Stimulated activated CD4-positive, alpha-beta T cell treated with anti-CD3 and anti-CD28 coated beads, Interleukin-1b, Interleukin-23, amount 100 ng/mL, for 1 hour (primary cell): ENCODE measurements at regions not wholly inside any gene's neighbourhood (a gene's known extent, or its start where the extent isn't known, plus 50 kb on each side); places are given as distances from the start of the nearest gene placed in this dataset.
"Not testable (repeated sequence)": the region's sequence is repeated elsewhere in the genome, so short reads cannot be mapped to it uniquely, and the experiment has no call there.

Experiments
- DNase-seq, 2 donors: peaks; one replicate each; pipeline ENCODE4 v3.0.0-alpha.2; 2020; ENCODE audit warnings: low read depth in 2 of 2

DNA sequence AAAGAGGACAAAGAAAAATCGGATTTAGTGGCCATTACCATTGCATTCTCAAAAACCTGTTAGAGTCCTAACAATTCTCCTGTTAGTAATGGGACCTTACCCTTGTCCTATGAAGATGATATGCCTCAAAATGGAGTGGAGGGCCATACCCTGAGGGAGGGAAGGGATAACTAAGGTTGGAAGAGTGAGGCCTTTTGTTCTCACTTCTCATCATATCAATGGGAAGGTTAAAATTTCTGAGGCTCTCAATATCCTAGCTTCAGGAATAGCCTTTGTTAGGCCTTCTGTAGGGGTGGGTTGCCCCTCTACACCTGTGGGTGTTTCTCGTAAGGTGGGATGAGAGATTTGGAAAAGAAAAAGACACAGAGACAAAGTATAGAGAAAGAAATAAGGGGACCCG lies 109.4 kb upstream of the SGIP1 start:
- not testable (repeated sequence) for DNase-seq

DNA sequence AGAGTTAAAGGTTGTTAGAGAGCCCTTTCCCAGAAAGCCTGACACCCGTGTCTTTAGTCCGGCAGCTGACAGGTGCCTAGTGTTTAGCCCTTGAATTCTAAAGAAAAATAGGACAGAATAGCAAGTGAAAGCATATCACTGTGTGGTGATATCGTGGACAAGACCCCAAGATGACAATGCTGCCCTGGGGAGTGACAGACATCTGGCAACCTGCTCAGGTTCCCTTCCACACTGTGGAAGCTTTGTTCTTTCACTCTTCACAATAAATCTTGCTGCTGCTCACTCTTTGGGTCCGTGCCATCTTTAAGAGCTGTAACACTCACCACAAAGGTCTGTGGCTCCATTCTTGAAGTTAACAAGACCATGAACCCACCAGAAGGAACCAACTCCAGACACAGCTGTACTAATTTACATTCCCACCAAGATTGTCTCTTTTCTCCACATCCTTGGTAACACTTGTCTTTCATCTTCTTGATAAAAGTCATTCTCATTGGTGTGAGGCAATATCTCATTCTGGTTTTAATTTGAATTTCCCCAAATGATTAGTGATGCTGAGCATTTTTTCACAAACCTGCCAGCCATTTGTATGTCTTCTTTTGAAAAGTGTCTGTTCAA lies 107.6 kb upstream of the SGIP1 start:
- DNase-seq, result no peak

DNA sequence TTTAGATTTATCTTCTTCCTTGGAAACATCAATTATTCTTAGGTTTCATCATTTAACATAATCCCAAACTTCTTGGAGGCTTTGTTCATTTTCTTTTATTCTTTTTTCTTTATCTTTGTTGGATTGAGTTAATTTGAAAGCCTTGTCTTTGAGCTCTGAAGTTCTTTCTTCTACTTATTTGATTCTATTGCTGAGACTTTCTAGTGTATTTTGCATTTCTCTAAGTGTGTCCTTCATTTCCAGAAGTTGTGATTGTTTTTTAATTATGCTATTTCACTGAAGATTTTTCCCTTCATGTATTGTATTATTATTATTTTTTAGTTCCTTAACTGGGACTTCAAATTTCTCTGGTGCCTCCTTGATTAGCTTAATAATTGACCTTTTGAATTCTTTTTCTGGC lies 103.1 kb upstream of the SGIP1 start:
- not testable (repeated sequence) for DNase-seq

DNA sequence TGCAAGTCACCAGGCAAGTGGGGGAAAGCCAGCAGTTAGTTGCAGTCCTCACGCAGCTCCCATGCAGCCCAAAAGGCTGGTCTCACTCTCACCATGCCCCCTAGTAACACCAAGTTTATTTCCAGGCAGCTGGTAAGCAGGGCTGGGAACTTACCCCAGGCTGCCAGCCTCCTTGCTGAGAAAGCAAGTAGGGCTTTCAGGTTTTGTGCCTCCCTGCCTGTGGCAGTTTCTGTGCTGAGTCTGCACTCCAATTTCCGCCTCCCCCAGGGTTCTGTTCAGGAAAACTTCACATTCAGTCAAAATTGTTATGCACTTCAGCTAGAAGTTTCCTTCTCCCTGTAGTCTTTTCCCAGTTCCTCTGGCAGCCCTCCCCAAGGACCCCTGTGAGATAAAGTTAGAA lies 102.0 kb upstream of the SGIP1 start:
- DNase-seq, result no peak

DNA sequence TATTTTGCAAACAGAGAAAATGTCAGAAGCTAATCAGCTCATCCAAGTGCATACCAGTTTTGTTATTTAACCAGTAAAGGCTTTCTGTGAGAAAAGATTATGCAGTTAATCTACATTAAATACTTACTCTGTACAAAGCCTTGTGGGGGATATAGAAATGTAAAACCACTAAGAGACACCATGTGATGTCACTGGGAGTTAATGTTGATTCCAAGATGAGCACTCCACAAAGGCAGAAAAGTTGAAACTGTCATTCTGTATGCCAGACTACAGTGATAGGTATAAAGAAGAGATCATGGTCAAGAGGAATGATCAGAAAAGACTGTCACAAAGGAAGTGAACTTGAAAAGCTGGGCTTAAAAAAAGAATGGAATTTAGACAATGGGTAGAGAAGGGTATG lies 100.3 kb upstream of the SGIP1 start:
- DNase-seq, result no peak

DNA sequence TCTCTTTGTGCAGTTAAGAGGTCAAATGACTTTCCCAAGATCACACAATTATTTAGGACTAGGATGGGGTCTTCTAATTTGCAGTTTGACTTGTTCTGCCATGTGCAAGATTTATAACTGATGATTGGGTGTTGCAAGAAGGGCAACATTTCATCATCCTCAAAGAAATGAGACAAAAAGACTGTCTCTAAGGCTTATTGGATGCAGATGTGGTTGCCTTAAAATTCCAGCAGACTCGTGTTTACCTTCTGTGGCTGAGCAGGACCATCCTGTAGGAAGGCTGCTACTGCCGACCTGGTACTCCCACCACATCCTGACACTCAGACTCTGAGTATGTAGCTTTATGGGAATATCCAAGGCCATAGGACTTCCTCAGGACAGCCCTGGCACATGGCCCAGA lies 99.9 kb upstream of the SGIP1 start:
- no peak for DNase-seq

DNA sequence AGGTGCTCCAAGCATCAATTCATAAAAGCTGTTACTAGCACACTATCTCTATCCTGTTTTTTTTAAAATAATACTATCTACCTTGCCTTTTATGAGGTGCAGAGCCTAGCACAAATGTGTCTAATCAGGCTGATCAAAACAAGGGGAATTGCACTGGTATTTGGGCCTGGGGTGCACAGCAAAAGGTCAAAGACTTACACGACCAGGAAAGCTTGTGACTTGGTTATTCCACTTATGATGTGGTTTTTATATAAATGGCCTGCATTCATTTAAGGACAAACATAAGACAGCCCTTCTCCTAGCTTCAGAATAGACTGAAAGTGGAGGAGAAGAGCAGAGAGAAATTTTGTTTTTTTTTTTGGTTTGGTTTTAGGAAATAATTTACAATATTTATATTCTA lies 98.4 kb upstream of the SGIP1 start:
- DNase-seq, result no peak

DNA sequence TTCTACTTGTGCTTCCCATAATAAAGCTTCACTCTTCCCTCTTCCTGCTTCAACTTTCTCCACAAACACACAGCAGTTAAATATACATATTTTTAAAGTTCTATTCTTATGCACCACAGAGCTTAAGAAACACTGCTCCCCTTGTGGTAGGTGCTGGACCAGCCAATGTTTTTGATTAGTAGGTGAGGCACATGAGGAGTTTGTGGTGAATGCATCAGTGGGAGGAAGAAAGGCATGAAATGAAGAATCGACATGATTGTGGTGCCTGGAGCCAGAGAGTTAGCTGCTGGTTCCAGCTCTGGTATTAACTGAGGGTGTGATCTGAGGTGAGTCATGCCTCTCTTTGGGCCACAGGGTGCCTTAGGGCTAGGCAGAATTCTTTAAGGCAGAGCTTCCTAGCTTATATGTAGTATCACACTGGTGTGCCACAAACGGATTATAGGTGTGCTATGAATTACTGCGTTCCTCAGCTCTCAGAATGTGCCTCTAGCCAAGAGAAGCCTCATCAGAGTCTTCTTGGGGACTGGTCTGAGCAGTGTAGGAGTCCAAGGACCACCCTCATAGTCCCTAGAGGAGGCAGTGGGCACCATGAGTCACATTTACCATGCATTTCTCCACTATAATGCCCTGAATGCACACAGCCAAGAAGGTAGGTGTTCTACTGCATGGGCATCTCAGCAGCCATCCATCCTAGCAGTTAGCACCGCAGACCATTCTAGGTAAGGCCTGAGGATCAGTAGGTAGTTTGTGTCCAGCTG lies 97.4 kb upstream of the SGIP1 start:
- no peak for DNase-seq

DNA sequence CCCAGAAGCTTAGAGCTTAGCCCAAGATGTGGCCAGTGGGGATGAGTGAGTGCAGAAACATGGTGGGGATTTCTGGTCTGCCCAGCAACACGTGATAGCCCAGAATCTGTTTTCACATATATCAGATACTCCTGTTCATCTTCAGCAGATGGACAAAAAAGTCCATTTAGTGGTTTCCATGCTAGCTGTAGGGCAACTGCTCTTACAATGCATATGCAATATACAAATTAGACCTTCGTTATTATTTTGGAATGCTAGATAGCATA lies 96.9 kb upstream of the SGIP1 start:
- no peak for DNase-seq

DNA sequence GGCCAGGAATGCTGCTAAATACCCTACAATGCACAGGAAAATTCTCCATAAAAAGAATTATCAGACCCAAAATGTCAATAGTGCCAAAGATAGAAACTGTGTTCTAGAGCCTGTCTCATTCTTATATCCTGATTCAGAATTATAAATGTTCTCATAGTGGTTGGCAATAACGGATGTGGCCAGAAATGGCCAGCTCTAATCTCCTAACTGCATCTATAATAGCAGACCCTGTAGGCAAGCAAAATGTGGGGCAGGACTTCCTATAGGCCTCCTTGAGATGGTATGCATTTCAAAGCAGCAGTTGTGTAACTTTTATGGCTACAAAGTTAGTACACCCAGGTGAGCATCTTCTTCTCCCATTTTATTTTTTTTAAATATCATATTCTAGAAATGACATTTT lies 95.9 kb upstream of the SGIP1 start:
- no peak for DNase-seq

DNA sequence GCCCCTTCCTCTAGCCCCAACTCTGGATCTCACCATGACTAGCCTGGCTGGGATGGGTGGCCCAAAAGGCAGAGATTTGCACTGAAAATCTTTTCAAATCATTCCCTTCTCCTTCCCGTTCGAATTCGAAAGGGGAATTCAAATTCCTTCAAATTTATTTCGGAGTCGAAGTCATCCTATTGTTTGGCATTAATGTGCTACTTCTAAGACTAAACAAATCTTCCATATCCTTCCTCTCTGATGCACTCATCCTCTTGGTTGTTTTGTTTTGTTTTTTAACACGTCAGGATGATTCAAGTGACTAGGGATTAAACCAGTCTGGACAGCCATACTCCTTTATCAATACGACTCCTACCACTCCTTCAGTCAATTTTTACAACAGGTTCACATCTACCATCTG lies 95.5 kb upstream of the SGIP1 start:
- no peak for DNase-seq

DNA sequence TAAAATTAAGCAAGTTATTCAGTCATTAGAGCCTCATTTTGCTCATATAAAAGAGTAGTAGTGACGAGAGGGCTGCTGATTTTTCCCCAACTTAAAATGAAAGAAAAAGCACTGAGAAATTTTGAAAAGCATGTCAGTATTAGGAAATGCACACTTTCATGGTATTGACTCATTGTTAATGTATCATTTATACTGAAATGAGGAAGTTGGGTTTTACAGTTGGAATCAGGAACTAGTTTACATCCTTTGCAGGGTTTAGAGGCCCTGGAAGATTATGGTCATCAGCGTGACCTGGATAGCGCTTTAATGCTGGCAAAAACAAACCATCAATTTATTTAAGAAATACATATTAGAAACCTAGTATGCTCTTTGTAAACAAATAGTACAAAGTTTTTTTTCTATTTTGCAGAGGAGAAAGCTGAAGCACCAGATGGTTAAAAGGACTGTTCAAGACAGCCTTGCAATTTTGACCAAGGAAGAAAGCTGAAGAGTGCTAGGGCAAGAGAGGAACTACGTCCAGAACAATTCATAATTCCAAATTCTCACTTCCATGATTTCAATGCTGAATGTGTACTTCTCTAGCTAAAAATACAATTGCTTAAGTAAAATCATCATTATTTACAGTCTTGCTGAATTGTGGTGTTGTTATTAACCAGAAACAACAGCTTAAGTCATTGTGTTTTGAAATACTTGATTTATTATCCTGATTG lies 94.8 kb upstream of the SGIP1 start:
- DNase-seq, result no peak

DNA sequence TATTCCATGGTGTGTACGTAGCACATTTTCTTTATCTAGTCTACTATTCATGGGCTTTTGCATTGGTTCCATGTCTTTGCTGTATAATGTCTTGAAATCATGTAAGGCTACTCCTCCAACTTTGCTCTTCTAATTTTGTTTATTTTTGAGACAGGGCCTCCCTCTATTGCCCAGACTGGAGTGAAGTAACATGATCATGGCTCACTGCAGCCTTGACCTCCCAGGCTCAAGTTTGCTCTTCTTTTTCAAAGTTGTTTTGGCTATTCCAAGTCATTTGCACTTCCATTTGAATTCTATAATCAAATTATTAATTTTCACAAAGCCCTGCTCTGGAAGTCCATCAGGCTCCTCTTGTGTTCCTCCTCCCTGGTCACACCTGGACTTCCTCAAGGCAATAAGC lies 90.2 kb upstream of the SGIP1 start:
- no peak for DNase-seq

DNA sequence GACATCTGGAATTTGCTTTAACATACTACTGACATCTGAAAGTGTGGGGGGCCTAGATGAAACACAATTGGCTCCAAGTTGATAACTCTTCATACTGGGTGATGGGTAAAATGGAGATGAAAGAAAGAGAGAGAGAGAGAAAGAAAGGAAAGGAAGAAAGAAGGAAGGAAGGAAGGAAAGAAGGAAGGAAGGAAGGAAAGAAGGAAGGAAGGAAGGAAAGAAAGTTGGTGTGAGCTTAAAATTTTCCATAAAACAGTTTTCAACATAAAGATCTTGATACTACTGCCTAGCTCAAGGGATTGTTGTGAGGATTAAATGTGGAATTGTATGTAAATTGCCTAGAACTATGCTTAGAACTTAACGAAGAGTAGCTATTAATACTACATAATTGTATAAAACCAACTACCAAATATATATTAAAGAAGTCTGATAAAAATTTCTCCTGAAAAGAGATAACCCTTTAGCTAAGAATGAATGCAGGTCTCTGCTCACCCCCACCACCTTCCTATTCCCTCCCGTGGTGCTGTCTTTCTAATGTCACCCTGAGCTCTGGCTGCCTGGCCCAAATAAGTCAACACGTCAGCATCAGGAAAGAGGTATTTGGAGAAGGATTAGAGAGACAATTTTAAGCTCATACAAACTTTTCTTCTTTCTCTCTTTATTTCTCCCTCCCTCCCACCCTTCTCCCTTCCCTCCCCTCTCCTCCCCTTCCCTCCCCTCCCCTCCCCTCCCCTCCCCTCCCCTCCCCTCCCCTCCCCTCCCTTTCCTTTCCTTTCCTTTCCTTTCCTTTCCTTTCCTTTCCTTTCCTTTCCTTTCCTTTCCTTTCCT lies 89.3 kb upstream of the SGIP1 start:
- DNase-seq, result no peak

DNA sequence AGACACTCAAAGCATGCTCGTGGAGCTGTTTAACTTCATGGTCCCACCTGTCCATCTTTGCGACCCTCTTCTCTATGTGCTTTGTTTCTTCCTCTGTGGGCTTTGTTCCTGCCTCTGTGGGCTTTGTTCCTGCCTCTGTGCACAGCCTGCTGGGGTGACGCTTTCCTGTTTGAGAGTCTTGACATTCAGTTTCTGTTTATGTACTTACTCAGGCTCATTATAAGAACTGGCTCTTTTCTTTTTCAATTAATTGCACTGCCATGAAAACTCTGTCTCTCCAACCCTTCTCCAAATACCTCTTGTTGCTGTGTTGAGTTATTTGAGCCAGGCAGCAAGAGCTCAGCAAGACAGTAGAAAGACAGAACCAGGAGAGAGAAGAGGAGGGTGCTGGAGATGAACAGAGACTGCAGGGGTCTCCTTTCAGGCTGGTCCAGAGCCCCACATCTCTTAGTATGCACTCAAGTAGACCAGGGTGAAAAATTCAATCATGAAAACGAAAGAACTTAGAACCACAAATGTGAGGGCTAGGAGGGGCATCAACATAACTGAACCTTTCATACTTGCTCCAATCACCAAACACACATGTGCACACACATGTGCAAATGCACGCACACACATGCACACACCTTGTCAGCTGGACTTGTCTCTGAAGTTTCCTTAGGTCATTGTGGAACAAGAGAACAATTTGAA lies 88.3 kb upstream of the SGIP1 start:
- DNase-seq, result peak in 1 of 2 donors; percentile 17

DNA sequence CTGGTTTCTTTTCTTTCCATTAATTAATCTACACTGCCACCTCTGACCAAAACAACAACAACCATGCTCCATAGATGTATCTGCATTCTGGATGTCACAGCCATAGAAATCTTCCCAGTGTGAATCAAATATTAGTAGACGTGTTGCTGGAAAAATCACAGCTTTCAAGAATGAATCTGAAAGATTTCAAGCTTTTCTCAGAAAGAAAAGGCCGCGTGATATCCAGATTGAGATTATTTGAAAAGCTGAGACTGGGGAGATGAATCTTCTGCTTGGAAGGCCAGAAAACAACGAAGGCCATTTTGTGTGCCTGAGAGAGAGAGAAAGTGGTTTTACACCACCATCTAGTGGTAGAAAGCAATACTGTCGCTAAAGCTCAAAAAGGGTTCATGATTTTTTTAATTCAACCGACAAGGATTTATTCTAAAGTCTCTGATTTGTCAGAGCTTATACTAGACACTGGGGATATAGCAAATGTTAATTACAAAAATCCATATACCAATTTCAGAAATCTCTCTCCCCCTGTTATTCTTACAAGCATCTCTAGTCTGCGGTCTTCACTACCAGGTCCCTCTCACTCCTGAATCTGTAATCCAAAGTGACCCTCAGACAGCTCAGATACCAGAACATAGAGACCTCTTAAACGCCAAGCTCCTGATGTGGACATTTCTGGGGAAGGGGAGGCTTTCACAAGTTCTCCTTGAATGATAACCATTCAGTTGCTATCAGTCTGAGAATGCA lies 87.5 kb upstream of the SGIP1 start:
- no peak for DNase-seq

DNA sequence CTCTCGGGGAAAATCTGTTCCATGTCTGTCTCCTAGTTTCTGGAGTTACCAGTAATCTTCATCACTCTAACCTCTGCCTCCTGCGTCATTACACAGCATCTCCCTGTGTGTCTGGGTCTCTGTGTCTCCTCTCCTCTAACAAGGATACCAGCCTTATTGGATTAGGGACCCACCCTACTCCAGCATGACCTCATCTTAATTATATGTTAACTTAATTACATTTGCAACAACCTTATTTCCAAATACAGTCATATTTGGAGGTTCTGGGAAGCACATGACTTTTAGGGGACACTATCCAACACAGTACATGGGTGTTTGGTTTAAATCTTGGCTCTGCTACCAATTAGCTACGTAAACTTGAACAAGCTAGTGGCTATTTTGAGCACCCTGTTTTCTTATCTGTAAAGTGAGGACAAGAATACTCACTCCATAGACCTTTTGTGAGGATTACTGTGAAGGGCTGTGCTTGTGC lies 83.9 kb upstream of the SGIP1 start:
- no peak for DNase-seq

DNA sequence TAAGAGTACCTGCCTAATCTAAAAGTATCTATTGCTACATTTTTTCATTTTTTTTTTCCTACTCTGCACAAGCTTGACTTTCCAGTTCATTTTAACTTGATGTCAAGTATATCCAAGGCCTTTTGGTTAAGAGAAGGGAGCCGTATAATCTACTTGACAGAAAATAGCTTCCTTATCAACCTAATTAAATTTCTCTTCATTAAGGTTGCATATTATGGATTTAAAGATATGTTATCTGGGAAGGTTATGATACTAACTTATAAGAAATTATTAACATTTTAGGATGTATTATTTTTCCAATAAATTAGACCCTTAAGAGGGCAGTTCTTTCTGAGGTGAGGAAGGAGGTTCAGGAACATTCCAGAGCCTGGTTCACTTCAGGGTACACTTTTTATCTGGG lies 83.1 kb upstream of the SGIP1 start:
- DNase-seq, result no peak

DNA sequence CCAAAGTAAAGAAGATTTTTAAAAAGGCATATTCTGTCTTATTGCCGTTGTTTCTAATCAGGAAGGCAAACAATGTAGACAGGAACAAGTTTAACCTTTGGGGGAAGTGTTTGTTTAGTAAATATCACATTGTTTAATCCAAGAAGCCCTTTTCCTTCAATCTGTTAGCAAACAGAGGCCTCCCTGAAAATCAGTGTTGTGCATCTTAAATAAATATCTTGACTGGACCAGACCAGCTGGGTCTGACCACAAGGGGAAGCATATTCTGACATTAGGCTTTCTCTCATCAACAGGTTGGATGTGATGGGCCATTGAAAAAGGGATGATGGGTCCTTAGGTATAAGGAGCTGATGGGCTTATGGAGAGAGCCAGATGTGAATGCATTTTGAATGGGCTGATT lies 81.8 kb upstream of the SGIP1 start:
- DNase-seq, result no peak

DNA sequence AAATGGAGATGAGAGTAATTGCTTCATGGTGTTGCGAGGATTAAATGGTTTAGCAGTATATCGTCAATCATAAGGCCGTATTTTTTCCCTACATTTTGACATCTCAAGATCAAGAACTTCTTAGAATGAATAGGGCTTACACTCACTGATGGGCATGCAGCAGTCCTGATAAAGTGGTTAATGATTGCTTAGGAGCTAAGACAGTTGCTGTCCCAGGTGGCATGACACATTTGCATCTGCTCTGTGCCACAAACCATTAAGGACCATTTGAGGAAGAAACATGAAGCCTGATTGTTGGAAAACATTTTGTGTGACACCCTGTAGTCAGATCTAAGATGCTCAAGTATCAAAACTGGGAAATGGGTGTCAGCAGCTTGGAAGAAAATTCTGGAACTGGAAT lies 81.0 kb upstream of the SGIP1 start:
- no peak for DNase-seq

DNA sequence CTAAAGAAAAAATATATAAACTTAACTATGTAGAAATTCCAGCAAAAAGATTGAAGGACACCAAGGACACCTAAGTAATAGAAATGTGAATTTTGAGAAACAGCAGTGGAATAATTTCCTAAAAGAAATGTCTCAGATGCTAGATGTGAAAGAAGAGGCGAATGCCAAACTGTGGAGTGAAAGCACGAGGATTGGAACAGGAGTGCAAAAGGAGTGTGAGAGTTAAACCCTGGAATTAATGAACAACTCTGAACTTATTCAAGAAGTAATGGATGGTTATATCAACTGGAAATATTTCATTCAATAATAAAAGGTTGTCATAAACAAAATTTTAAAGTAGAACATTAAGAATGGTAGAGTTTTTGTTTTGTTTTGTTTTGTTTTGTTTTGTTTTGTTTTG lies 78.5 kb upstream of the SGIP1 start:
- no peak for DNase-seq
